ENCODE measurements at regions not wholly inside any gene's neighbourhood (a gene's known extent, or its start where the extent isn't known, plus 50 kb on each side); places are given as distances from the start of the nearest gene placed in this dataset.

- H3K4me3 Mint-ChIP-seq, result no peak overlapping the region
- DNase-seq (ENCODE audit: extremely low spot score, unreplicated experiment), result no peak
- H3K36me3 Mint-ChIP-seq, result peaks cover 4% of the 10 kb centered on the region
- H3K27ac Mint-ChIP-seq, result no peak overlapping the region
- H3K9me3 Mint-ChIP-seq, result peaks cover 5% of the 10 kb centered on the region
- no peak for TF ChIP-seq CTCF (conservative IDR thresholded peaks at IDR 0.05)
- no peaks in the 10 kb centered on the region for H3K27me3 Mint-ChIP-seq
- no peaks in the 10 kb centered on the region for H3K4me1 Mint-ChIP-seq (ENCODE audit: unreplicated experiment)
Observed at GRCh38 chr21:16087523-16087922, 357.7 kb downstream of the USP25 start.

- no peak overlapping the region for H3K4me3 Mint-ChIP-seq
- no peak for TF ChIP-seq CTCF (conservative IDR thresholded peaks at IDR 0.05)
- H3K27me3 Mint-ChIP-seq, result no peaks in the 10 kb centered on the region
- no peak overlapping the region for H3K27ac Mint-ChIP-seq
- no peaks in the 10 kb centered on the region for H3K4me1 Mint-ChIP-seq (ENCODE audit: unreplicated experiment)
- H3K9me3 Mint-ChIP-seq, result peaks cover 5% of the 10 kb centered on the region
- H3K36me3 Mint-ChIP-seq, result peaks cover 4% of the 10 kb centered on the region
- DNase-seq (ENCODE audit: extremely low spot score, unreplicated experiment), result no peak
Observed at GRCh38 chr21:16088056-16088455, 358.3 kb downstream of the USP25 start.

- no peaks in the 10 kb centered on the region for H3K27me3 Mint-ChIP-seq
- H3K36me3 Mint-ChIP-seq, result no peaks in the 10 kb centered on the region
- no peak for DNase-seq (ENCODE audit: extremely low spot score, unreplicated experiment)
- no peaks in the 10 kb centered on the region for H3K4me1 Mint-ChIP-seq (ENCODE audit: unreplicated experiment)
- no peak overlapping the region for H3K27ac Mint-ChIP-seq
- no peak overlapping the region for H3K4me3 Mint-ChIP-seq
- no peaks in the 10 kb centered on the region for H3K9me3 Mint-ChIP-seq
- TF ChIP-seq CTCF (conservative IDR thresholded peaks at IDR 0.05), result no peak
Observed at GRCh38 chr21:16095005-16095404, 365.2 kb downstream of the USP25 start.

- H3K36me3 Mint-ChIP-seq, result no peaks in the 10 kb centered on the region
Observed at GRCh38 chr21:16096988-16097387, 367.2 kb downstream of the USP25 start.

GRCh38 chr21:16102113-16102512 is 372.3 kb downstream of the USP25 start:
- no peak for DNase-seq (ENCODE audit: extremely low spot score, unreplicated experiment)
- Mint-ChIP-seq H3K9me3 (no peaks in the 10 kb centered on the region), H3K4me3 (no peak overlapping the region), H3K27me3 (no peaks in the 10 kb centered on the region), H3K27ac (no peak overlapping the region), H3K36me3 (no peaks in the 10 kb centered on the region), H3K4me1 (ENCODE audit: unreplicated experiment) (no peaks in the 10 kb centered on the region)
- no peak for TF ChIP-seq CTCF (conservative IDR thresholded peaks at IDR 0.05)

More at GRCh38 chr21:16096988-16097387, 367.2 kb downstream of the USP25 start:
- DNase-seq (ENCODE audit: extremely low spot score, unreplicated experiment), result no peak
- H3K4me3 Mint-ChIP-seq, result no peak overlapping the region
- TF ChIP-seq CTCF (conservative IDR thresholded peaks at IDR 0.05), result no peak
- H3K27me3 Mint-ChIP-seq, result no peaks in the 10 kb centered on the region
- no peaks in the 10 kb centered on the region for H3K4me1 Mint-ChIP-seq (ENCODE audit: unreplicated experiment)
- H3K9me3 Mint-ChIP-seq, result no peaks in the 10 kb centered on the region
- no peak overlapping the region for H3K27ac Mint-ChIP-seq

GRCh38 chr21:16108561-16109075 is 378.8 kb downstream of the USP25 start:
- no peak overlapping the region for H3K4me3 Mint-ChIP-seq
- H3K4me1 Mint-ChIP-seq (ENCODE audit: unreplicated experiment), result peaks cover 6% of the 10 kb centered on the region
- H3K9me3 Mint-ChIP-seq, result no peaks in the 10 kb centered on the region
- TF ChIP-seq CTCF (conservative IDR thresholded peaks at IDR 0.05), result no peak
- no peaks in the 10 kb centered on the region for H3K27me3 Mint-ChIP-seq
- DNase-seq (ENCODE audit: extremely low spot score, unreplicated experiment), result no peak
- no peaks in the 10 kb centered on the region for H3K36me3 Mint-ChIP-seq
- no peak overlapping the region for H3K27ac Mint-ChIP-seq

All from type B pancreatic cell (in vitro differentiated cells).